ENCODE measurements at regions not wholly inside any gene's neighbourhood (a gene's known extent, or its start where the extent isn't known, plus 50 kb on each side); places are given as distances from the start of the nearest gene placed in this dataset.

DNA sequence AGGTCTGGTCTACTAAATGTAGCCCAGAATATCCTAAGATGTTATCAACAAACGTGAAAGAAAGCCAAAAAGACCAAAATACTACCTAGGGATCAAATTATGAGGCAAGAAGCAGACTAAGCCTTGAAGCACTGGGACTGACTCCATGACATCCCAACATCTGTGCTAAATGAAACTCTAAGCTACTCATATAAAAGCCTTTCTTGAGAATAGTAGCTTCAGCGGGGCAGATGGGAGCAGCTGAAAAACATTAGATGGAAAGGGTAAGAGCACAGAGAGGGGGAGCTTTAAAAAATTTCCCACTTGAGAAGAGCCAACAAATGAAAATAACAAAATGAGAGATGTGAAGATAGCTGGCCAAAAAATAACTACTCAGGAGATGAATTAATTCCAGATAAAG is 81.7 kb downstream of the MAD2L1 start:
- no peaks in the 10 kb centered on the region for H3K4me1 ChIP-seq
- H3K4me3 ChIP-seq (ENCODE audit: low read depth, low read length) = no peak overlapping the region
- no peaks in the 10 kb centered on the region for H3K9me3 ChIP-seq
- peaks cover 3% of the 10 kb centered on the region; the same call in 1 of the 2 replicates for H3K27me3 ChIP-seq
- no peaks in the 10 kb centered on the region for H3K36me3 ChIP-seq
- TF ChIP-seq, protein P1, sequence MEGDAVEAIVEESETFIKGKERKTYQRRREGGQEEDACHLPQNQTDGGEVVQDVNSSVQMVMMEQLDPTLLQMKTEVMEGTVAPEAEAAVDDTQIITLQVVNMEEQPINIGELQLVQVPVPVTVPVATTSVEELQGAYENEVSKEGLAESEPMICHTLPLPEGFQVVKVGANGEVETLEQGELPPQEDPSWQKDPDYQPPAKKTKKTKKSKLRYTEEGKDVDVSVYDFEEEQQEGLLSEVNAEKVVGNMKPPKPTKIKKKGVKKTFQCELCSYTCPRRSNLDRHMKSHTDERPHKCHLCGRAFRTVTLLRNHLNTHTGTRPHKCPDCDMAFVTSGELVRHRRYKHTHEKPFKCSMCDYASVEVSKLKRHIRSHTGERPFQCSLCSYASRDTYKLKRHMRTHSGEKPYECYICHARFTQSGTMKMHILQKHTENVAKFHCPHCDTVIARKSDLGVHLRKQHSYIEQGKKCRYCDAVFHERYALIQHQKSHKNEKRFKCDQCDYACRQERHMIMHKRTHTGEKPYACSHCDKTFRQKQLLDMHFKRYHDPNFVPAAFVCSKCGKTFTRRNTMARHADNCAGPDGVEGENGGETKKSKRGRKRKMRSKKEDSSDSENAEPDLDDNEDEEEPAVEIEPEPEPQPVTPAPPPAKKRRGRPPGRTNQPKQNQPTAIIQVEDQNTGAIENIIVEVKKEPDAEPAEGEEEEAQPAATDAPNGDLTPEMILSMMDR (IDR thresholded peaks at IDR 0.05; ENCODE audit: low read depth, low read length) = no peak
- DNase-seq = no peak

DNA sequence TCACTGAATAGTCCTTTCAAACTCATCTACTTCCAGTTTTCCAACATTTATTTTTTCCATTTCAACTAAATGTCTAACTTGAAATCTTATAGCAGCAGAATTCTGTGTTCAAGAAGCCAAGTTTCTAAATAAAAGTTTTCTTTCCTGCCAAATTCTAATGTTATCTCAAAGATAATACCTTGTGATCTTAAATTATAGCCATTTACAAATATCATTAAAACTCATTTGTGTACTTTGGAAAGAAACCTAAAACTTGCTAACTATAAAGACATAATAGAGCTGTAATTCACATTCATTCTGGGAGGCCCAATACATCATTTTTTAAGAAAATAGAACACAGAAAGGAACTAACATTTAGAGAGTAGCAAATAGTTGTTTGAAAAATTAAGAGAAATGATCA is 83.9 kb downstream of the MAD2L1 start:
- Histone ChIP-seq H3K4me1 (no peaks in the 10 kb centered on the region), H3K36me3 (no peaks in the 10 kb centered on the region), H3K27me3 (no peaks in the 10 kb centered on the region; the same call in 1 of the 2 replicates), H3K9me3 (no peaks in the 10 kb centered on the region), H3K4me3 (ENCODE audit: low read depth, low read length) (no peak overlapping the region)
- TF ChIP-seq, protein P1 (IDR thresholded peaks at IDR 0.05; ENCODE audit: low read depth, low read length) = no peak
- no peak for DNase-seq

DNA sequence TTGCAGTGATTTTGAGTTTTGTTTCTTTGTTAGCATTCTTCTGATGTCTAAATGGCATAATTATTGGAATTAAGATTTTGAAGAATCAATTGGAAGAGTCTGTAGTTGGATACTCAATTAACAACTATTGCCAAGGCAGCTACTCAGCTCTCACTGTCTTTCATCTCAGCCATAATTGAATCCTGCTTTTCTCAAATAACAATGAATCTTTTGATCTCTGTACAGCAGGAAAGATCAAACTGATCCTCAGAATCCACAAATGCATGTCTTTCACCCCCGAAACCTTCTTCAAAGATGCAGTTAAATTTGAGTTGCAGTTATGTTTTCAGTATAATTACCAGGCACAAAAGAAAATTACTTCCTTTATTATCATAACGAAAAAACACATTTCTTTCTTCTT is 86.2 kb downstream of the MAD2L1 start:
- no peaks in the 10 kb centered on the region for H3K9me3 ChIP-seq
- no peaks in the 10 kb centered on the region; the same call in 1 of the 2 replicates for H3K27me3 ChIP-seq
- TF ChIP-seq, protein P1 (IDR thresholded peaks at IDR 0.05; ENCODE audit: low read depth, low read length) = no peak
- no peaks in the 10 kb centered on the region for H3K4me1 ChIP-seq
- H3K36me3 ChIP-seq = no peaks in the 10 kb centered on the region
- no peak for DNase-seq
- H3K4me3 ChIP-seq (ENCODE audit: low read depth, low read length) = no peak overlapping the region

DNA sequence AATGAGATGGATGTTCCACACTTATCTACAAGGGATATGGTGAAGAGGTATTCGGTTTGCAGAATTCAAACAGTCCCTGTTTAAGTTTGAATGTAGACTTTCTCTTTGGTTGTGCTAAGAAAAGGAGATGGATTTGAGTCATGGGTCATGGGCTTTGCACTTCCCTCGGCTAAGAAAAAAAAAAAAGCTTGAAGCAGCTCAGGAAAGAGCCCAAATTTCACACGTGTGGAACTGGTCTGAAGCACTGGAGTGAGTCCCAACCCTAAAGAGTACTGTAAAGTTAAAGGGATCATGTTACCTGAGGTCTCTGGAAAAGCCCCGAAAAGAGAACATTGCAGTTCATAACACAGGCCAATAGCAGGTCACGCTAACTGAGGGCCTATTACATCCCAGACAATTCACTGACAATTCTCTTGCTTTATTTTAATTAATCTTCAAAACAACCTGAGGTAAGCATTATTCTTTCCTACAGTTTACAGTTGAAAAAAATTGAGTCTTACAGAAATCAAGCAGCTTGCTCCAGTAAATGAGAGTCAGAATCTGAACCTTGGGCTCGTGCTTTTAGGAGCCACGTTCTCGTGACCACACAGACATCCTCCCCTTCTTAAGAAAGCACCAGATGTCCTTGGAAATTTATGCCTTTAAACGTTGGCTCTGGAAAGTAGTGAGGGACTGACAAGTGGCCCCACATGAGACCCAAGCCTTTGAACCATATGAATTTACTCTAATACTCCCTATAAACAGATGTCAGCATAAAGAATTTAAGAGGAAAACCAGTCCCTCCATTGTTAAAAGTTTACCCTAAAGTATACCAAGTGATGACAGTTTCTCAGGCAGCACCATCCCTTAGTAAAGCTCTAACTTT is 89.3 kb downstream of the MAD2L1 start:
- Histone ChIP-seq H3K9me3 (no peaks in the 10 kb centered on the region), H3K4me3 (ENCODE audit: low read depth, low read length) (no peak overlapping the region), H3K4me1 (no peaks in the 10 kb centered on the region), H3K36me3 (no peaks in the 10 kb centered on the region), H3K27me3 (no peaks in the 10 kb centered on the region; the same call in 1 of the 2 replicates)
- DNase-seq = no peak
- TF ChIP-seq, protein P1 (IDR thresholded peaks at IDR 0.05; ENCODE audit: low read depth, low read length) = no peak

DNA sequence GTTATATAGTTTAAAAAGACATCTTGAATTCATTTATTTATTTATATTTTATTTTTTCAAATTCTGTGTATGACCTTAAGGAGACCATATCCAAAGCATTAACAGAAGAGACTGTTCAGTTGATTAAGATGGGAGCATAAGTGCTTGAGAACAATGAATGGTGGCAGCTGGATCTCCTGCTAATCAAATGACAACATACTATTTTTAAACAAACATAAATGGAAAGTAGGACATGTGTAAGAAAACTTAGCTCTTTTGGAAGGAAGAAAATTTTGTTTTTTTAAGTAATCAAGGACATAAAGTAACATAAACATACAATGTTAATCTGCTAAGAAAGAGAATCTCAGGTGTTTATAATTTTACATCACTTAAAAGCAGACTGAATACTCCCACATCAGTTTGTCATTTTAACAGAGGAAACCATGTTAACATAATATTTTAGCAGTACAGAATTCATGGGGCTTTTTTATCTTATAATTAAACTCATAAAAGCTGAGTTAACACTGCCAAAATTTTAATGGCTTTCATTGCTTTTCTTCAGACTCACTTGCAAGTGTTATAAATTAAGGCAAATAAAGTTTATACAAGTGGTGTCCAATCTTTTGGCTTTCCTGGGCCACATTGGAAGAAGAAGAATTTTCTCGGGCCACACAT is 95.1 kb downstream of the MAD2L1 start:
- no peaks in the 10 kb centered on the region for H3K4me1 ChIP-seq
- no peaks in the 10 kb centered on the region for H3K9me3 ChIP-seq
- TF ChIP-seq, protein P1 (IDR thresholded peaks at IDR 0.05; ENCODE audit: low read depth, low read length) = no peak
- H3K4me3 ChIP-seq (ENCODE audit: low read depth, low read length) = no peak overlapping the region
- H3K27me3 ChIP-seq = no peaks in the 10 kb centered on the region
- H3K36me3 ChIP-seq = no peaks in the 10 kb centered on the region
- DNase-seq = no peak

DNA sequence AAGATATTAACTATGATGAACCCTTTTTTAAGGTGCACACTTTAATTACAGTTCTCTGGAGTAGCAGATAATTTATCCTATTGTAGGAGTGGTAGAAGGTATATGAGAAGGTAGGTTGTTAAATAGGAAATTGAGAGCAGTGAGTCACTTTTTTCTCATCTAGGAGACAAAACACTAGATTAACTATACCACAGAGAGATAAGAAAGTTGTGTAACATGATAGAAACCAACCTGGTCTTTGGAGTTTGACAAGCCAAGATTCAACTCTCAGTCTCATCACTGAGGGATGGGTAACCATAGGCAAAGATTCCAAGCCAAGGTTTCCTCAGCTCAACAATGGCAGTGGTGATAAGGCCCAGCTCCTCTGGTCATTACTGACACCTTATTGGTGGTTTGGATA is 104.0 kb downstream of the MAD2L1 start:
- TF ChIP-seq, protein P1 (IDR thresholded peaks at IDR 0.05; ENCODE audit: low read depth, low read length) = no peak
- no peak for DNase-seq
- Histone ChIP-seq H3K27me3 (no peaks in the 10 kb centered on the region), H3K9me3 (no peaks in the 10 kb centered on the region), H3K4me3 (ENCODE audit: low read depth, low read length) (no peak overlapping the region), H3K4me1 (no peaks in the 10 kb centered on the region), H3K36me3 (no peaks in the 10 kb centered on the region)
